GM12878 (cell line): ENCODE measurements at regions not wholly inside any gene's neighbourhood (a gene's known extent, or its start where the extent isn't known, plus 50 kb on each side); places are given as distances from the start of the nearest gene placed in this dataset.

Experiments
- ATAC-seq: fragments of 200-7000 bp; cut with Tn5 transposase; 3 replicates; pipeline ENCODE4 v1.9.1; 2020; ENCODE audit warnings: mild to moderate bottlenecking, moderate library complexity
- BruUV-seq: library from RNA; stranded (reverse); fragments of 400-500 nt; replicated peaks from 2 replicates; lab custom pipeline; 2021; lab: Mats Ljungman, UMichigan
- CTCF ChIA-PET: fragments of 300-600 bp; sonication (Branson Sonifier 250); formaldehyde crosslinking; extraction: SDS; loops from one replicate; lab custom pipeline; 2021; ENCODE audit warnings: inconsistent platforms; lab: Yijun Ruan, JAX
- POLR2A ChIA-PET: fragments of 350-600 bp; formaldehyde crosslinking; extraction: SDS; loops from one replicate; lab custom pipeline; 2021; ENCODE audit warnings: inconsistent platforms; lab: Charles Lee
- RAD21 ChIA-PET: fragments of 300-600 bp; sonication (Branson Sonifier 250); formaldehyde crosslinking; loops from one replicate; lab custom pipeline; 2023; ENCODE audit warnings: antibody characterized with exemption; ENCODE audit not compliant: unreplicated experiment; lab: Charles Lee
- SMC1A ChIA-PET: fragments of 300-600 bp; sonication (Branson Sonifier 250); formaldehyde crosslinking; loops from one replicate; lab custom pipeline; 2023; ENCODE audit not compliant: unreplicated experiment, uncharacterized antibody; lab: Charles Lee
- DNase-seq: peaks from one replicate; pipeline ENCODE4 v3.0.0-alpha.2; 2011; ENCODE audit warnings: low read depth, low spot score
- FAIRE-seq: peaks from 3 replicates; lab custom pipeline; 2011; peaks lifted over from hg19 to GRCh38; lab: Jason Lieb, UNC
- H2AFZ ChIP-seq: 2 replicates; pipeline ENCODE4 v1.6.0; 2011; ENCODE audit warnings: low read depth, low read length, control low read depth; ENCODE audit not compliant: control insufficient read depth
- H3K27ac ChIP-seq: 2 replicates; pipeline ENCODE4 v1.5.1; 2011; ENCODE audit warnings: control low read depth; ENCODE audit not compliant: control insufficient read depth, insufficient read depth
- H3K27me3 ChIP-seq, 2 experiments: replicated peaks in 1 of 2; 2 replicates each; pipeline versions ENCODE4 v1.6.0 to v1.6.1; 2011; ENCODE audit warnings: low read length in 1 of 2; ENCODE audit not compliant: control insufficient read depth in 2 of 2, insufficient read depth in 2 of 2
- H3K36me3 ChIP-seq, 2 experiments: 2 replicates each; pipeline ENCODE4 v1.5.1; 2011; ENCODE audit warnings: low read length in 1 of 2; ENCODE audit not compliant: control insufficient read depth in 2 of 2, insufficient read depth in 2 of 2
- H3K4me1 ChIP-seq: 2 replicates; pipeline ENCODE4 v1.6.1; 2011; ENCODE audit warnings: mild to moderate bottlenecking, low read length, moderate library complexity, mixed read lengths; ENCODE audit not compliant: control insufficient read depth, insufficient read depth
- H3K4me2 ChIP-seq: 2 replicates; pipeline ENCODE4 v1.6.0; 2011; ENCODE audit warnings: control low read depth; ENCODE audit not compliant: control insufficient read depth, insufficient read depth
- H3K4me3 ChIP-seq: fragments of 200-600 bp; sonication (generic); 2 replicates; pipeline ENCODE4 v1.5.1; 2016
- H3K79me2 ChIP-seq: 2 replicates; pipeline ENCODE4 v1.6.0; 2011; ENCODE audit warnings: low read length; ENCODE audit not compliant: control insufficient read depth, insufficient read depth
- H3K9ac ChIP-seq: 2 replicates; pipeline ENCODE4 v1.8.0; 2011; ENCODE audit warnings: low read length, control low read depth, mixed read lengths; ENCODE audit not compliant: control insufficient read depth, insufficient read depth
- H3K9me3 ChIP-seq: replicated peaks from 3 replicates; pipeline ENCODE4 v1.5.1; 2011; ENCODE audit warnings: mild to moderate bottlenecking, low read length; ENCODE audit not compliant: control insufficient read depth, insufficient read depth
- H4K20me1 ChIP-seq: 2 replicates; pipeline ENCODE4 v1.6.0; 2011; ENCODE audit not compliant: control insufficient read depth, insufficient read depth
- BHLHE40 ChIP-seq, 2 experiments: fragments of 450-650 bp in 1 of 2; IDR thresholded peaks; 2 replicates each; pipeline ENCODE4 v1.6.1; 2011 to 2017; ENCODE audit warnings: low read depth in 2 of 2, borderline replicate concordance in 1 of 2, improper control_type of control experiment in 1 of 2, low read length in 1 of 2, mild to moderate bottlenecking in 1 of 2
- DPF2 ChIP-seq: fragments of 450-650 bp; IDR thresholded peaks from 2 replicates; pipeline ENCODE4 v1.6.1; 2017; ENCODE audit warnings: mild to moderate bottlenecking
- MYC ChIP-seq: IDR thresholded peaks from 2 replicates; pipeline ENCODE4 v1.6.1; 2011; ENCODE audit warnings: mild to moderate bottlenecking, low read length, moderate library complexity, inconsistent platforms; ENCODE audit not compliant: insufficient read depth, insufficient replicate concordance, insufficient read length, severe bottlenecking
- WGBS: methylation state at CpG from one replicate; pipeline ENCODE4 v1.1.6; 2016; ENCODE audit warnings: low lambda C conversion rate; ENCODE audit not compliant: insufficient replicate concordance, insufficient coverage; ENCODE audit errors: missing lambda C conversion rate; 5-methylcytosine and 5-hydroxymethylcytosine counted together
- in situ Hi-C: fragments of 300-500 bp; cut with MboI; formaldehyde crosslinking; loops from 9 replicates; pipeline ENCODE4 v1.14.3; 2018; ENCODE audit warnings: mixed read lengths
- intact Hi-C: fragments of 100-400 bp; cut with micrococcal nuclease; formaldehyde crosslinking; loops from one replicate; pipeline ENCODE4 v1.14.2; 2022; ENCODE audit not compliant: unreplicated experiment

DNA sequence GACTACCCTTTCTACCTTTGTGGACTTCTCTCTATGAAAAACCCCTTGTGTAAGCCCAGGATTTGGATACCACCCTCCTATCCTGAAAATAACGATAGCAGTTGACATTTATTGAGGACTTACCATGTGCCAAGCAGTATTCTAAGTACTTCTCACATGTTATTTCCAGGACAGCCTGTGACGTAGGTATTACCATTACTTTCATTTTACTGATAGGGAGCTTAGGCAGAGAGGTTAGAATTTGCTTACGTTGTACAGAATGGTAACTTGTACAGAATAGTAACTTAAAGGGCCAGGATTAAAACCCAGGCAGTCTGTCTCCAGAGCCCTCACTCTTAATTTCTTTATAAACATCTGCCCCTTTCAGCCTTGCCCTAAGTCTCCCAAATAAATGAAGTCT lies 138.3 kb downstream of the NTMT2 start:
- no peaks in the 10 kb centered on the region for H3K4me1 ChIP-seq
- H3K36me3 ChIP-seq = no peaks in the 10 kb centered on the region
- WGBS = 39% methylated on average over 3 of the region's 3 CpGs
- in situ Hi-C loops (no loop called here), intact Hi-C loops (no loop called here)
- no peaks in the 10 kb centered on the region for H3K9me3 ChIP-seq
- DNase-seq = no peak
- POLR2A ChIA-PET = no interaction called here
- H3K4me3 ChIP-seq = no peak overlapping the region
- RAD21 ChIA-PET = no interaction called here
- H3K27ac ChIP-seq = no peak overlapping the region
- H3K9ac ChIP-seq = no peak overlapping the region
- no TSS peak for BruUV-seq
- H3K4me2 ChIP-seq = no peak overlapping the region
- TF ChIP-seq DPF2 = no peak
- CTCF ChIA-PET = no interaction called here
- H3K27me3 ChIP-seq = no peaks in the 10 kb centered on the region
- no peak for ATAC-seq
- SMC1A ChIA-PET = interaction anchor here (0.6 to 0.7 kb wide), 2 partner anchors 12 to 156 kb away, joined by 3 read pairs; no protein-coding TSS in a partner anchor
- FAIRE-seq = no peak
- H2AFZ ChIP-seq = no peak overlapping the region
- H3K79me2 ChIP-seq = no peaks in the 10 kb centered on the region
- no peaks in the 10 kb centered on the region for H4K20me1 ChIP-seq

DNA sequence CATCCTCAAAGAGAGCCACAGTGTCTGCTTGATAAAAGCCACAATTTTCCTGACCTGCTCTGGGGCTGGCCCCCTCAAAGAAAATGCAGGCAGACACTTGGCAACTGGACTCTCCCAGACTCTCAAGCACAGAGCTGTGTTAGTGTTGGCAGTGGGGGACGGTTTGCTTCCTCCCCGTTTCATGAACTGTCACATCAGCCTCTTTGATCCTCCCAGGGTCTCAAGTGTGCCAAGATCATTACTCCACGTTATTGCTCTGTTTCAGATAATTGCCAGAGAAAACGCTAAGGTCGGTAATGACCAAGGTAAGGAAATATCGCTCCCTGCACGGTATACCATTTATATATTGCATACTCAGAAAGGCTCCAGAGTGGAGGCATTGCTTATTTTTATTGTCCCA lies 138.8 kb downstream of the NTMT2 start:
- ATAC-seq (no peak), FAIRE-seq (no peak), DNase-seq (no peak)
- 62% methylated on average over 7 of the region's 7 CpGs for WGBS
- no peaks in the 10 kb centered on the region for H3K4me1 ChIP-seq
- ChIA-PET POLR2A (no interaction called here), SMC1A (interaction anchor here (0.7 kb wide), 1 partner anchor 11 kb away, joined by 3 read pairs; no protein-coding TSS in a partner anchor), RAD21 (no interaction called here), CTCF (no interaction called here)
- H2AFZ ChIP-seq = no peak overlapping the region
- H3K27ac ChIP-seq = no peak overlapping the region
- no peaks in the 10 kb centered on the region for H4K20me1 ChIP-seq
- H3K27me3 ChIP-seq = no peaks in the 10 kb centered on the region
- no peaks in the 10 kb centered on the region for H3K36me3 ChIP-seq
- H3K4me3 ChIP-seq = no peak overlapping the region
- intact Hi-C loops = no loop called here
- BruUV-seq = no TSS peak
- in situ Hi-C loops = no loop called here
- H3K9me3 ChIP-seq = no peaks in the 10 kb centered on the region
- H3K9ac ChIP-seq = no peak overlapping the region
- H3K4me2 ChIP-seq = no peak overlapping the region
- TF ChIP-seq MYC (no peak), BHLHE40 (IDR thresholded peaks at IDR 0.05; ENCODE audit: borderline replicate concordance in 1 of 2, low read depth in 2 of 2, low read length in 1 of 2) (no peak)
- H3K79me2 ChIP-seq = no peaks in the 10 kb centered on the region
